ENCODE measurements at regions not wholly inside any gene's neighbourhood (a gene's known extent, or its start where the extent isn't known, plus 50 kb on each side); places are given as distances from the start of the nearest gene placed in this dataset.

DNA sequence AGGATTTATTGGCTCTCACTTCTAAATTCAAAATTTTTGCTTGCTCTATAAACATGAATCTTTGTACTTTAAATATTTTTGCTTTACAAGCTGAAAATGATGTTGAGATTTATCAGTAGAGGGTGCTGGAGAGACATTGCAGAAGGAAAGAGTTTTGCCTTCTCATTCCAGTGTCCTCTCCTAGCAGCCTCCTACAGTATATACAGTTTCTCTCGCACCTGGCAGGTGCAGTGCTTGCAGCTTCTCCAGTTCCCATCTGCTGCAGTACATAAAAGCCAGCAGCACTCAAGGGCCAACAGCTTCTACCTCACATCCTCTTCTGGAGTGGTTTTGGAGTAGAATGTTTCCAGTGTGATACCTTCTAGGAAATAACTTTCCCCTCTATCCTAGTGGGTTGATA lies 601.8 kb upstream of the ATXN7L3B start:
- WGBS (ENCODE audit: insufficient coverage) = 46% methylated on average over 1 of the region's 1 CpG
- H3K4me1 Mint-ChIP-seq = no peaks in the 10 kb centered on the region
- no peak overlapping the region for H3K27ac ChIP-seq (ENCODE audit: low read length)
- DNase-seq (no peak), ATAC-seq (no peak)
- TF ChIP-seq, protein P1, sequence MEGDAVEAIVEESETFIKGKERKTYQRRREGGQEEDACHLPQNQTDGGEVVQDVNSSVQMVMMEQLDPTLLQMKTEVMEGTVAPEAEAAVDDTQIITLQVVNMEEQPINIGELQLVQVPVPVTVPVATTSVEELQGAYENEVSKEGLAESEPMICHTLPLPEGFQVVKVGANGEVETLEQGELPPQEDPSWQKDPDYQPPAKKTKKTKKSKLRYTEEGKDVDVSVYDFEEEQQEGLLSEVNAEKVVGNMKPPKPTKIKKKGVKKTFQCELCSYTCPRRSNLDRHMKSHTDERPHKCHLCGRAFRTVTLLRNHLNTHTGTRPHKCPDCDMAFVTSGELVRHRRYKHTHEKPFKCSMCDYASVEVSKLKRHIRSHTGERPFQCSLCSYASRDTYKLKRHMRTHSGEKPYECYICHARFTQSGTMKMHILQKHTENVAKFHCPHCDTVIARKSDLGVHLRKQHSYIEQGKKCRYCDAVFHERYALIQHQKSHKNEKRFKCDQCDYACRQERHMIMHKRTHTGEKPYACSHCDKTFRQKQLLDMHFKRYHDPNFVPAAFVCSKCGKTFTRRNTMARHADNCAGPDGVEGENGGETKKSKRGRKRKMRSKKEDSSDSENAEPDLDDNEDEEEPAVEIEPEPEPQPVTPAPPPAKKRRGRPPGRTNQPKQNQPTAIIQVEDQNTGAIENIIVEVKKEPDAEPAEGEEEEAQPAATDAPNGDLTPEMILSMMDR (IDR thresholded peaks at IDR 0.05) = no peak
- H3K27me3 Mint-ChIP-seq (ENCODE audit: low read depth in 2 of 2) = no peaks in the 10 kb centered on the region
- peaks cover 7 to 9% of the 10 kb centered on the region in 2 donors for H3K9me3 Mint-ChIP-seq
- intact Hi-C loops (cut with micrococcal nuclease) = no loop called here
- H3K27me3 ChIP-seq (ENCODE audit: control insufficient read depth, insufficient read depth, low read length) = no peaks in the 10 kb centered on the region
- no peak overlapping the region for H3K4me3 Mint-ChIP-seq
- H3K4me3 ChIP-seq (ENCODE audit: low read length) = no peak overlapping the region
- H3K27ac Mint-ChIP-seq = no peak overlapping the region
- H3K9me3 ChIP-seq (ENCODE audit: control insufficient read depth, insufficient read depth, low read length) = no peaks in the 10 kb centered on the region
- H3K36me3 Mint-ChIP-seq = peaks cover 9% of the 10 kb centered on the region
- H3K36me3 ChIP-seq (ENCODE audit: control insufficient read depth, insufficient read depth, low read length) = no peaks in the 10 kb centered on the region
- no peaks in the 10 kb centered on the region for H3K4me1 ChIP-seq (ENCODE audit: control insufficient read depth, insufficient read depth, low read length)

DNA sequence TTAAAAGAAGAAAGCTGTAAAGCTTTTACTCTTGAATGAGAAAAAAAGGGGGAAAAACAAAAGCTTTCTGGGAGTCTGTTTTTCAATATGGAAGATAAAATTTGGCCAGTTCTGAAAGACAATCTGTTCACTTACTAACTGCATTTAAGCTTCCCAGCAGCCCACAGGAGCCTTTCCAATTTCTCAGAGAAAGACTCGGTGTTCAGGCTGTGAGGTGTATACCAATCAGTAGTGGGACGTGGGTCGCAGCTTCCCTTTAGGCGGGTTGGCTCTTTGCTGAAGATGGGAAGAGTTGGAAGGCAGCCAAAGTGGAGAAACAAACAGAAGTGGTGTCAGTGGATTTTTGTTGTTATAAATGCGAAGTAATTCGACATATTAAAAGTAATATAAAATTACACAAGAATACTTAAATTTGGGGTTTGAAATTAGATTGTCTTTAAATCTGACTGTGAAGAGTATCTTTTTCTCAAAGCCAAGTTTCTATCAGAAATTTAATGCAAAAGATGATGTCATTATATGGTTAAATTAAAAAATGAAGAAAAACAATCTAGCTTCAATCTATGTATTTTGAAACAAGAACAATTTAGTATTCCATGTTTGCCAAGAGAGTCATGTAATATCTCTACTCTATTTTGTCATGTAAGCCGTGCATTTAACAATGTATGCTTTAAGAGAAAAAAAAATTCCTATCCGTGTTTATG lies 590.2 kb upstream of the ATXN7L3B start:
- H3K27ac Mint-ChIP-seq = no peak overlapping the region
- WGBS (ENCODE audit: insufficient coverage) = 90% methylated on average over 4 of the region's 8 CpGs
- ATAC-seq = no peak

DNA sequence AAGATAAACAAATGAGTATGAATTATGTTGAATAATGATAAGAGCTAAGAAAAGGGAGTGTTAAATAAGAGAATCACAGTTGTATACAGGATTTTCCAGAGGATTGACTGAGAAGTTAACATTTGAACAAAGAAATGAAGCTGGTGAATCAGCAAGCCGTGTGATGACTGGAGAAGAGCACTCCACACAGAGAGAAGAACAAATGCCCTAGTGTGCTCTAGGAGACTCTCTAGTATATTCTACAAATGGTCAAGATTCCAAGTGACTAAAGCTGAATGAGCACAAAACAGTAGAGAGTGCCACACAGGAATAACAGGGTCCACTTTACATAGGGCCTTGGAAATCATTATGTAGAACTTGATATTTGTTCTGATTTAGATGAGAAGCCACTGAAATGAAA lies 587.1 kb upstream of the ATXN7L3B start:
- no peaks in the 10 kb centered on the region for H3K36me3 ChIP-seq (ENCODE audit: control insufficient read depth, insufficient read depth, low read length)
- H3K9me3 Mint-ChIP-seq = peaks cover 19 to 21% of the 10 kb centered on the region in 2 donors
- H3K27me3 ChIP-seq (ENCODE audit: control insufficient read depth, insufficient read depth, low read length) = no peaks in the 10 kb centered on the region
- H3K27me3 Mint-ChIP-seq (ENCODE audit: low read depth in 2 of 2) = no peaks in the 10 kb centered on the region
- intact Hi-C loops (cut with micrococcal nuclease) = no loop called here
- TF ChIP-seq, protein P1 (IDR thresholded peaks at IDR 0.05) = no peak
- no peaks in the 10 kb centered on the region for H3K9me3 ChIP-seq (ENCODE audit: control insufficient read depth, insufficient read depth, low read length)
- ATAC-seq (no peak), DNase-seq (no peak)
- no peaks in the 10 kb centered on the region for H3K4me1 Mint-ChIP-seq
- no peak overlapping the region for H3K4me3 Mint-ChIP-seq
- H3K27ac Mint-ChIP-seq = no peak overlapping the region
- no peaks in the 10 kb centered on the region for H3K4me1 ChIP-seq (ENCODE audit: control insufficient read depth, insufficient read depth, low read length)
- 83% methylated on average over 1 of the region's 1 CpG for WGBS (ENCODE audit: insufficient coverage)
- H3K27ac ChIP-seq (ENCODE audit: low read length) = no peak overlapping the region
- no peaks in the 10 kb centered on the region for H3K36me3 Mint-ChIP-seq
- H3K4me3 ChIP-seq (ENCODE audit: low read length) = no peak overlapping the region

More for the DNA sequence above, 590.2 kb upstream of the ATXN7L3B start:
- H3K36me3 Mint-ChIP-seq = no peaks in the 10 kb centered on the region
- TF ChIP-seq, protein P1 (IDR thresholded peaks at IDR 0.05) = no peak
- H3K4me3 Mint-ChIP-seq = no peak overlapping the region
- DNase-seq = no peak
- H3K4me1 ChIP-seq (ENCODE audit: control insufficient read depth, insufficient read depth, low read length) = no peaks in the 10 kb centered on the region
- H3K27ac ChIP-seq (ENCODE audit: low read length) = no peak overlapping the region
- peaks cover 17 to 19% of the 10 kb centered on the region in 2 donors for H3K9me3 Mint-ChIP-seq
- H3K4me1 Mint-ChIP-seq = no peaks in the 10 kb centered on the region
- intact Hi-C loops (cut with micrococcal nuclease) = no loop called here
- no peaks in the 10 kb centered on the region for H3K36me3 ChIP-seq (ENCODE audit: control insufficient read depth, insufficient read depth, low read length)
- H3K9me3 ChIP-seq (ENCODE audit: control insufficient read depth, insufficient read depth, low read length) = no peaks in the 10 kb centered on the region
- no peak overlapping the region for H3K4me3 ChIP-seq (ENCODE audit: low read length)
- no peaks in the 10 kb centered on the region for H3K27me3 ChIP-seq (ENCODE audit: control insufficient read depth, insufficient read depth, low read length)
- no peaks in the 10 kb centered on the region for H3K27me3 Mint-ChIP-seq (ENCODE audit: low read depth in 2 of 2)

Measured in natural killer cell (primary cell).